ENCODE measurements at regions not wholly inside any gene's neighbourhood (a gene's known extent, or its start where the extent isn't known, plus 50 kb on each side); places are given as distances from the start of the nearest gene placed in this dataset.

GRCh38 chr15:27619204-27619603 is 479.9 kb downstream of the OCA2 start (continued):
- TF ChIP-seq, protein P1, sequence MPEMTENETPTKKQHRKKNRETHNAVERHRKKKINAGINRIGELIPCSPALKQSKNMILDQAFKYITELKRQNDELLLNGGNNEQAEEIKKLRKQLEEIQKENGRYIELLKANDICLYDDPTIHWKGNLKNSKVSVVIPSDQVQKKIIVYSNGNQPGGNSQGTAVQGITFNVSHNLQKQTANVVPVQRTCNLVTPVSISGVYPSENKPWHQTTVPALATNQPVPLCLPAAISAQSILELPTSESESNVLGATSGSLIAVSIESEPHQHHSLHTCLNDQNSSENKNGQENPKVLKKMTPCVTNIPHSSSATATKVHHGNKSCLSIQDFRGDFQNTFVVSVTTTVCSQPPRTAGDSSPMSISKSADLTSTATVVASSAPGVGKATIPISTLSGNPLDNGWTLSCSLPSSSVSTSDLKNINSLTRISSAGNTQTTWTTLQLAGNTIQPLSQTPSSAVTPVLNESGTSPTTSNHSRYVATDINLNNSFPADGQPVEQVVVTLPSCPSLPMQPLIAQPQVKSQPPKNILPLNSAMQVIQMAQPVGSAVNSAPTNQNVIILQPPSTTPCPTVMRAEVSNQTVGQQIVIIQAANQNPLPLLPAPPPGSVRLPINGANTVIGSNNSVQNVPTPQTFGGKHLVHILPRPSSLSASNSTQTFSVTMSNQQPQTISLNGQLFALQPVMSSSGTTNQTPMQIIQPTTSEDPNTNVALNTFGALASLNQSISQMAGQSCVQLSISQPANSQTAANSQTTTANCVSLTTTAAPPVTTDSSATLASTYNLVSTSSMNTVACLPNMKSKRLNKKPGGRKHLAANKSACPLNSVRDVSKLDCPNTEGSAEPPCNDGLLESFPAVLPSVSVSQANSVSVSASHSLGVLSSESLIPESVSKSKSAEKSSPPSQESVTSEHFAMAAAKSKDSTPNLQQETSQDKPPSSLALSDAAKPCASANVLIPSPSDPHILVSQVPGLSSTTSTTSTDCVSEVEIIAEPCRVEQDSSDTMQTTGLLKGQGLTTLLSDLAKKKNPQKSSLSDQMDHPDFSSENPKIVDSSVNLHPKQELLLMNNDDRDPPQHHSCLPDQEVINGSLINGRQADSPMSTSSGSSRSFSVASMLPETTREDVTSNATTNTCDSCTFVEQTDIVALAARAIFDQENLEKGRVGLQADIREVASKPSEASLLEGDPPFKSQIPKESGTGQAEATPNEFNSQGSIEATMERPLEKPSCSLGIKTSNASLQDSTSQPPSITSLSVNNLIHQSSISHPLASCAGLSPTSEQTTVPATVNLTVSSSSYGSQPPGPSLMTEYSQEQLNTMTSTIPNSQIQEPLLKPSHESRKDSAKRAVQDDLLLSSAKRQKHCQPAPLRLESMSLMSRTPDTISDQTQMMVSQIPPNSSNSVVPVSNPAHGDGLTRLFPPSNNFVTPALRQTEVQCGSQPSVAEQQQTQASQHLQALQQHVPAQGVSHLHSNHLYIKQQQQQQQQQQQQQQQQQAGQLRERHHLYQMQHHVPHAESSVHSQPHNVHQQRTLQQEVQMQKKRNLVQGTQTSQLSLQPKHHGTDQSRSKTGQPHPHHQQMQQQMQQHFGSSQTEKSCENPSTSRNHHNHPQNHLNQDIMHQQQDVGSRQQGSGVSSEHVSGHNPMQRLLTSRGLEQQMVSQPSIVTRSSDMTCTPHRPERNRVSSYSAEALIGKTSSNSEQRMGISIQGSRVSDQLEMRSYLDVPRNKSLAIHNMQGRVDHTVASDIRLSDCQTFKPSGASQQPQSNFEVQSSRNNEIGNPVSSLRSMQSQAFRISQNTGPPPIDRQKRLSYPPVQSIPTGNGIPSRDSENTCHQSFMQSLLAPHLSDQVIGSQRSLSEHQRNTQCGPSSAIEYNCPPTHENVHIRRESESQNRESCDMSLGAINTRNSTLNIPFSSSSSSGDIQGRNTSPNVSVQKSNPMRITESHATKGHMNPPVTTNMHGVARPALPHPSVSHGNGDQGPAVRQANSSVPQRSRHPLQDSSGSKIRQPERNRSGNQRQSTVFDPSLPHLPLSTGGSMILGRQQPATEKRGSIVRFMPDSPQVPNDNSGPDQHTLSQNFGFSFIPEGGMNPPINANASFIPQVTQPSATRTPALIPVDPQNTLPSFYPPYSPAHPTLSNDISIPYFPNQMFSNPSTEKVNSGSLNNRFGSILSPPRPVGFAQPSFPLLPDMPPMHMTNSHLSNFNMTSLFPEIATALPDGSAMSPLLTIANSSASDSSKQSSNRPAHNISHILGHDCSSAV (CRISPR knock-in tag; IDR thresholded peaks at IDR 0.05; ENCODE audit: borderline replicate concordance): no peak

GRCh38 chr15:27617013-27617412 is 482.1 kb downstream of the OCA2 start:
- ChIA-PET CTCF (ENCODE audit: low intra/inter-chr PET ratio, low total read pairs) (no interaction called here), POLR2A (no interaction called here)
- Histone ChIP-seq H3K4me3 (replicated peaks in 1 of 3; ENCODE audit: insufficient read depth in 1 of 3, low read depth in 2 of 3, low read length in 3 of 3) (no peak overlapping the region), H3K4me1 (ENCODE audit: insufficient read depth, low read length) (no peaks in the 10 kb centered on the region), H3K4me2 (ENCODE audit: low read depth, low read length) (no peak overlapping the region), H3K36me3 (replicated peaks in 1 of 2; ENCODE audit: control insufficient read depth in 1 of 2, insufficient read depth in 2 of 2, low read length in 2 of 2) (no peaks in the 10 kb centered on the region), H3K27ac (ENCODE audit: extremely low read length, insufficient read depth, low read length) (no peak overlapping the region), H3K9me3 (ENCODE audit: low read length) (no peaks in the 10 kb centered on the region), H3K27me3 (ENCODE audit: control insufficient read depth in 1 of 2, insufficient read depth in 2 of 2, low read length in 2 of 2) (0 out of 5 replicates have a peak, but pooled peaks cover 0 to 2% of the 10 kb centered on the region in 2 experiments), H2AFZ (ENCODE audit: low read length) (no peak overlapping the region), H3K9ac (ENCODE audit: insufficient read depth, low read depth, low read length) (no peak overlapping the region), H4K20me1 (ENCODE audit: insufficient read depth, low read length) (no peaks in the 10 kb centered on the region), H3K79me2 (ENCODE audit: insufficient read depth, low read length) (no peaks in the 10 kb centered on the region)
- 0% methylated on average over 3 of the region's 3 CpGs for WGBS (ENCODE audit: low lambda C conversion rate)
- no peak for DNase-seq (ENCODE audit: low spot score)
- no TSS peak for BruUV-seq (replicated peaks)
- no peak for FAIRE-seq
- in situ Hi-C loops (cut with HindIII; ENCODE audit: extremely low pct_ligation_motif_present, low pct_unique_long_range_greater_than_20kb): no loop called here
- intact Hi-C loops (cut with micrococcal nuclease; ENCODE audit: unreplicated experiment): no loop called here
- no peak for TF ChIP-seq ZBTB7B (CRISPR knock-in tag; IDR thresholded peaks at IDR 0.05)
- no peak for TF ChIP-seq CBX1 (IDR thresholded peaks at IDR 0.05; ENCODE audit: low read depth)
- no peak for TF ChIP-seq SRY (CRISPR knock-in tag; IDR thresholded peaks at IDR 0.05)
- peak; percentile 93 to 98 for TF ChIP-seq MAFK (conservative IDR thresholded peaks at IDR 0.05 in 1 of 2, IDR thresholded peaks at IDR 0.05 in 1 of 2; ENCODE audit: low read length in 2 of 2)
- TF ChIP-seq, protein P2, sequence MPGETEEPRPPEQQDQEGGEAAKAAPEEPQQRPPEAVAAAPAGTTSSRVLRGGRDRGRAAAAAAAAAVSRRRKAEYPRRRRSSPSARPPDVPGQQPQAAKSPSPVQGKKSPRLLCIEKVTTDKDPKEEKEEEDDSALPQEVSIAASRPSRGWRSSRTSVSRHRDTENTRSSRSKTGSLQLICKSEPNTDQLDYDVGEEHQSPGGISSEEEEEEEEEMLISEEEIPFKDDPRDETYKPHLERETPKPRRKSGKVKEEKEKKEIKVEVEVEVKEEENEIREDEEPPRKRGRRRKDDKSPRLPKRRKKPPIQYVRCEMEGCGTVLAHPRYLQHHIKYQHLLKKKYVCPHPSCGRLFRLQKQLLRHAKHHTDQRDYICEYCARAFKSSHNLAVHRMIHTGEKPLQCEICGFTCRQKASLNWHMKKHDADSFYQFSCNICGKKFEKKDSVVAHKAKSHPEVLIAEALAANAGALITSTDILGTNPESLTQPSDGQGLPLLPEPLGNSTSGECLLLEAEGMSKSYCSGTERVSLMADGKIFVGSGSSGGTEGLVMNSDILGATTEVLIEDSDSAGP (CRISPR knock-in tag; IDR thresholded peaks at IDR 0.05; ENCODE audit: borderline replicate concordance): no peak
- no peak for TF ChIP-seq ATF7 (IDR thresholded peaks at IDR 0.05)
- TF ChIP-seq ATF7 (CRISPR knock-in tag; IDR thresholded peaks at IDR 0.05): no peak
- no peak for TF ChIP-seq KMT2B (CRISPR knock-in tag; IDR thresholded peaks at IDR 0.05)
- TF ChIP-seq MAFF (IDR thresholded peaks at IDR 0.05; ENCODE audit: low read depth, low read length): peak; percentile 95
- no peak for TF ChIP-seq SMARCE1 (IDR thresholded peaks at IDR 0.05; ENCODE audit: borderline replicate concordance)
- TF ChIP-seq ARID2 (CRISPR knock-in tag; IDR thresholded peaks at IDR 0.05; ENCODE audit: borderline replicate concordance): no peak
- no peak for TF ChIP-seq ZZZ3 (CRISPR knock-in tag; IDR thresholded peaks at IDR 0.05; ENCODE audit: borderline replicate concordance)
- no peak for TF ChIP-seq NCOA5 (CRISPR knock-in tag; IDR thresholded peaks at IDR 0.05)
- no peak for ATAC-seq

Data from HepG2 (cell line).